Kidney tubule cell (primary cell): ENCODE measurements at regions not wholly inside any gene's neighbourhood (a gene's known extent, or its start where the extent isn't known, plus 50 kb on each side); places are given as distances from the start of the nearest gene placed in this dataset.
"Not testable (repeated sequence)": the region's sequence is repeated elsewhere in the genome, so short reads cannot be mapped to it uniquely, and the experiment has no call there.

ENCODE experiments used
- DNase-seq: peaks from one replicate; pipeline ENCODE4 v3.0.0-alpha.2; 2018; ENCODE audit warnings: low spot score

DNA sequence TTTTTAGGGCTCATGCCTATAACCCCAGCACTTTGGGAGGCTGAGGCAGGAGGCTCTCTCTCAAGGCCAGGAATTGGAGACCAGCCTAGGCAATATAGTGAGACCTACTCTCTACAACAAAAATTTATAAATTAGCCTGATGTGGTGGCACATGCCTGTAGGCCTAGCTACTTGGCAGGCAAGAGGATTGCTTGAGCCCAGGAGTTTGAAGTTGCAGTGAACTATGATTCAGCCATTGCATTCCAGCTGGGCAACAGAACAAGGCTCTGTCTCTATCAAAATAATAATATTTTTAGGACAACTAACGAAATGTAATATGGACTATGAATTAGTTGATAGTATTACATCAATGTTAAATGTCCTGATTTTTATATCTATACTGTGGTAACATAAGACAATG is 68.8 kb upstream of the ARID1A start:
- peak; percentile 25 for DNase-seq

DNA sequence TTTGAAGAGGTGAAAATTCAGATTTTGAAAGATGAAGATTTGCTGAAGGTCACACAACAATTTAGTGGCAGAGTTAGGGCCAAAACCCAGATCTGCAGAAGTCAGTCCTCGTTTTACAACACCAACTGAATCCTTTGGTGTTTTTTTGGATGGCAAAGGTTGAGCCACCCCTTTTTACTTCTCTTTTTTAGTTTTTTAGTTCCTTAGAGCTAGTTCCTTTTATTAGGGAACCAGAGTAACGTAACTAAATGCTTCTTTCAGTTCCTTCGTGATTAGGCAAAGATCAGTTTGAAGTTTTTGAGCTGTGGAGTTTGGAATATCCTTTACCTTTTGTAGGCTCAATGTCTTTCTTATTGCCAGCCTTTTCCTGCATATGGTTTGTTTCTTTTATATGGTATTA is 67.9 kb upstream of the ARID1A start:
- no peak for DNase-seq

DNA sequence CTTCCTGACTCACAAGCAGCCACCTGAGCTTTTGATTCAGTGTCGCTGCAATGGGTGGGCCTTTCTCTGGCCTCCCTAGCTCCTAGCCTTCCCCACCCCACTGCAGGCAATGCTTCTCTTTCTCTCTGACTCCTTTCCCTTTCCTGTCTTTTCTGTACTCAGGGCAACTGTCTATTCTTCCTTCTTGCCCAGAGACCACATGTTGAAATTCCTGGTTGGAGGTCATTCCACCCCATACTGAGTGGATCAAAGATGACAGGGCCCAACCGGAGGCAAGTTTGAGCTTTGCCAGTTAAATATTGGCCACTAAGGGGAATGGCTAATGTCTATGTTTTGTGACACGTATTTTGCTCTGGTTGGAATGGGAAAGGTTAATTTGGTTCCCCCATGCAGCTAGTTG is 65.2 kb upstream of the ARID1A start:
- DNase-seq = no peak

DNA sequence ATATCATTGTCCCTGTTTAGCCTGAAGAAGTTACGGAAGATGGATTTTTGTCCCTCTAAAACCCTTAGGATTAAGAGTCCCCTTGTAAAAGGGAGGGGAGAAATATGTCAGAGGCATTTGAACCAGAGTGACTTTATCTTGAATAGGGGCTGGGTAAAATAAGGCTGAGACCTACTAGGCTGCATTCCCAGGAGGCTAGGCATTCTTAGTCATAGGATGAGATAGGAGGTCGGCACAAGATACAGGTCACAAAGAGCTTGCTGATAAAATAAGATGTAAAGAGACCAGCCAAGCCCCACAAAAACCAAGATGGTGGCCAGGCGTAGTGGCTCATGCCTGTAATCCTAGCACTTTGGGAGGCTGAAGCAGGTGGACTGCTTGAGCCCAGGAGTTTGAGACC is 60.0 kb upstream of the ARID1A start:
- DNase-seq = not testable (repeated sequence)

DNA sequence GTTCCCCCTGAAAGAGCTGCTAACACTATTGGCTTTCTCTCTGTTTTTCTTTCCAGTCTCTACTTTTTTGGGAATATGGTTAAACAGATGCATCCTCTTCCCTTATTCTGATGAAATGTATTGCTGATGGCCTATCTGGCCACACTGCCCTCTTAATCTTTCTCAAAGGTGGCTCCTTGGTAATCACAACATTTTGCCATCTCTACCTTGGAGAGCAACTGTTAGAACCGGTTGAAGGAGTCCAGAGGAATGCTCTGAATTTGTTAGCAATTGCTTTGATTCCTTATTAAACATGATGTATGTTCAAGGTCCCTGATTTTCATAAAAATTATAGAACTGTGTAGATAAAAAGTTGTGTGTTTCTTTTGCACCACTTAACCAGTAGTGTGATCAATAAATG is 50.1 kb upstream of the ARID1A start:
- DNase-seq = no peak
